Thyroid gland (tissue), 4 donors: ENCODE measurements at regions not wholly inside any gene's neighbourhood (a gene's known extent, or its start where the extent isn't known, plus 50 kb on each side); places are given as distances from the start of the nearest gene placed in this dataset.

Experiments
- CTCF ChIP-seq, 6 experiments: fragments of 200-600 bp in 3 of 6; fragments of 450-650 bp in 3 of 6; sonication (generic) in 3 of 6; IDR thresholded peaks; one replicate each; pipeline ENCODE4 v1.5.1; 2016 to 2019; ENCODE audit warnings: antibody characterized with exemption in 6 of 6, mild to moderate bottlenecking in 2 of 6, inconsistent platforms in 1 of 6, moderate library complexity in 1 of 6
- POLR2A ChIP-seq, 2 donors: fragments of 450-650 bp; IDR thresholded peaks; one replicate each; pipeline ENCODE4 v1.6.1; 2017; ENCODE audit warnings: antibody characterized with exemption in 2 of 2, mild to moderate bottlenecking in 2 of 2, moderate library complexity in 1 of 2

GRCh38 chr6:113317891-113318574 is 539.1 kb upstream of the MARCKS start:
- TF ChIP-seq POLR2A (IDR thresholded peaks at IDR 0.05) (no peak), CTCF (IDR thresholded peaks at IDR 0.05) (no peak)
